HG02938 (cell line): ENCODE measurements at regions not wholly inside any gene's neighbourhood (a gene's known extent, or its start where the extent isn't known, plus 50 kb on each side); places are given as distances from the start of the nearest gene placed in this dataset.
"Not testable (repeated sequence)": the region's sequence is repeated elsewhere in the genome, so short reads cannot be mapped to it uniquely, and the experiment has no call there.

ENCODE experiments used
- ATAC-seq: cut with Tn5 transposase; IDR thresholded peaks from one replicate; pipeline ENCODE4 v1.9.1; 2021; ENCODE audit warnings: mild to moderate bottlenecking, moderate library complexity; ENCODE audit not compliant: unreplicated experiment

GRCh38 chr20:53800883-53801604, 207.4 kb upstream of the ZNF217 start:
- no peak for ATAC-seq

GRCh38 chr20:53800418-53800817, 206.8 kb upstream of the ZNF217 start:
- no peak for ATAC-seq

- no peak for ATAC-seq
Observed at GRCh38 chr20:53797085-53797484, 203.4 kb upstream of the ZNF217 start.

GRCh38 chr20:53795170-53795569, 201.5 kb upstream of the ZNF217 start:
- no peak for ATAC-seq

- no peak for ATAC-seq
Observed at GRCh38 chr20:53794529-53795115, 201.0 kb upstream of the ZNF217 start.

- no peak for ATAC-seq
Observed at GRCh38 chr20:53793783-53794383, 200.2 kb upstream of the ZNF217 start.

- no peak for ATAC-seq
Observed at GRCh38 chr20:53792946-53793536, 199.4 kb upstream of the ZNF217 start.

- no peak for ATAC-seq
Observed at GRCh38 chr20:53789989-53790675, 196.5 kb upstream of the ZNF217 start.

- ATAC-seq = no peak
Observed at GRCh38 chr20:53788253-53789022, 194.8 kb upstream of the ZNF217 start.

- ATAC-seq = not testable (repeated sequence)
Observed at GRCh38 chr20:53787491-53787931, 193.9 kb upstream of the ZNF217 start.

GRCh38 chr20:53786445-53787267, 193.0 kb upstream of the ZNF217 start:
- ATAC-seq = no peak

- ATAC-seq = no peak
Observed at GRCh38 chr20:53786071-53786444, 192.4 kb upstream of the ZNF217 start.

- no peak for ATAC-seq
Observed at GRCh38 chr20:53785320-53785719, 191.7 kb upstream of the ZNF217 start.

GRCh38 chr20:53783768-53784167, 190.1 kb upstream of the ZNF217 start:
- no peak for ATAC-seq

- no peak for ATAC-seq
Observed at GRCh38 chr20:53782612-53783246, 189.1 kb upstream of the ZNF217 start.

- ATAC-seq = no peak
Observed at GRCh38 chr20:53779822-53780221, 186.2 kb upstream of the ZNF217 start.

GRCh38 chr20:53778736-53779135, 185.1 kb upstream of the ZNF217 start:
- ATAC-seq = no peak

GRCh38 chr20:53778041-53778516, 184.4 kb upstream of the ZNF217 start:
- no peak for ATAC-seq

- ATAC-seq = not testable (repeated sequence)
Observed at GRCh38 chr20:53777402-53777801, 183.8 kb upstream of the ZNF217 start.
